ENCODE measurements at regions not wholly inside any gene's neighbourhood (a gene's known extent, or its start where the extent isn't known, plus 50 kb on each side); places are given as distances from the start of the nearest gene placed in this dataset.
"Not testable (repeated sequence)": the region's sequence is repeated elsewhere in the genome, so short reads cannot be mapped to it uniquely, and the experiment has no call there.

GRCh38 chr4:111296466-111296865 lies 673.6 kb upstream of the PITX2 start:
- Histone ChIP-seq H3K27ac (ENCODE audit: low read depth, low read length) (no peak overlapping the region), H3K27me3 (ENCODE audit: control insufficient read depth, insufficient read depth, low read length) (no peaks in the 10 kb centered on the region), H3K9me3 (ENCODE audit: control insufficient read depth, insufficient read depth, low read length) (no peaks in the 10 kb centered on the region), H3K9ac (ENCODE audit: low read depth, low read length) (no peak overlapping the region), H3K36me3 (ENCODE audit: control insufficient read depth, insufficient read depth, low read length) (no peaks in the 10 kb centered on the region), H3K4me3 (ENCODE audit: low read depth, low read length) (no peak overlapping the region), H3K4me1 (ENCODE audit: control insufficient read depth, insufficient read depth, low read length) (no peaks in the 10 kb centered on the region)

DNA sequence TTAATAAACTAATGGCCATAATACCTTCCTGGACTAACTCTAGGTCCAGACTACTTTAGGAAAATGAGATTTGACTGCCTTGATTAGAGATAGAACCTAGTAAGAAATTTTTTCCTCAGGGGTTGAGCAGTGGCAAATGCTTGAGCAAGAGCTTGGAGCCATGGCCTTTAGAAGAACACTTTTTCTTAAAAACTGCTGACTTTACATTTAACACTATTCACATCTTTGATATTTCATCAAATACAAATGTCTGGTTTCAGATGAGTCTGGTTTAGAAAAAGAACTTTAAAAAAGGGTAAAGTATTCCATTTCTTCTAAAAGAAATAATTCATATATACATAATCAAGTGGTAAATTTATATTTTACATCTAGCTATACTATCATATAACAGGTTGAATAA lies 680.9 kb upstream of the PITX2 start:
- no peaks in the 10 kb centered on the region for H3K9me3 ChIP-seq (ENCODE audit: control insufficient read depth, insufficient read depth, low read length)
- H3K4me3 ChIP-seq (ENCODE audit: low read depth, low read length) = no peak overlapping the region
- no peak overlapping the region for H3K27ac ChIP-seq (ENCODE audit: low read depth, low read length)
- no peaks in the 10 kb centered on the region for H3K36me3 ChIP-seq (ENCODE audit: control insufficient read depth, insufficient read depth, low read length)
- no peaks in the 10 kb centered on the region for H3K4me1 ChIP-seq (ENCODE audit: control insufficient read depth, insufficient read depth, low read length)
- no peaks in the 10 kb centered on the region for H3K27me3 ChIP-seq (ENCODE audit: control insufficient read depth, insufficient read depth, low read length)
- no peak overlapping the region for H3K9ac ChIP-seq (ENCODE audit: low read depth, low read length)

DNA sequence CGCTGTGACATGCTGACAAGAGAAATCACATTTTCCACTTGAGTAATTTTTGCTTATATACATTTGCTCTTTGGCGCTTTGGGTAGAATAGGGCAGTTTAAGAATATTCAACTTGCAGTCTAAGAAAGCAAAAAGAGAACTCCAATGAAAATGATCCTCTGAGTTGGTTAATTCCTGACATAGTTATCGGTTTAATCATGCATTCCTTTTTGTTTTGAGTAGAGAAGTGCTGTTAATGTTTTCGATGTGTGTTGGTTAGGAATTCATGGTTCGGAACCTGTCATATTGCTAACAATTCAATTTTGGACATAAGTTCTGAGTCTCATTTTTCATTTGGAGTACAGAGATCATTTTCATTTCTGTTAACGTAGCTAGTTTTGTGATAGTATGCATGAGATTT lies 700.6 kb upstream of the PITX2 start:
- H3K27ac ChIP-seq (ENCODE audit: low read depth, low read length) = no peak overlapping the region
- no peak overlapping the region for H3K4me3 ChIP-seq (ENCODE audit: low read depth, low read length)
- H3K27me3 ChIP-seq (ENCODE audit: control insufficient read depth, insufficient read depth, low read length) = no peaks in the 10 kb centered on the region
- no peaks in the 10 kb centered on the region for H3K4me1 ChIP-seq (ENCODE audit: control insufficient read depth, insufficient read depth, low read length)
- H3K36me3 ChIP-seq (ENCODE audit: control insufficient read depth, insufficient read depth, low read length) = no peaks in the 10 kb centered on the region
- H3K9me3 ChIP-seq (ENCODE audit: control insufficient read depth, insufficient read depth, low read length) = no peaks in the 10 kb centered on the region
- no peak overlapping the region for H3K9ac ChIP-seq (ENCODE audit: low read depth, low read length)

DNA sequence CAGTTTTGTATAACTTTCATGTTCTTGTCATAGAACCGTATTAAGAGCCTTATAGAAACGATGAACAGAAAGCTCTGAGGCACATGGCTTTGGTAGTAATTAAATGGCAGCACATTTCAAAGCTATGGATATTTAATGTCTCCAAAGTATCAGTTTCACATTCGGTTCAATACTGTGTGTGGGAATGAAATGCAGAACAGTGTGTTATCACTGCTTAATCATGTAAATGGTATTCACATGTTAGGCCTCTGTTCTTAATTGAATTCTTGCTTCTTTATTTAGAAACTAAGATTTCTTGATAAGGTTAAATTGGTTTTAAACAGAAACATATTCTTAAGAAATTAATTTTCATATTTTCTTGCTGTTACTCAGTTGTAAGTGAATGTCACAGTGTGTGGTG lies 701.0 kb upstream of the PITX2 start:
- Histone ChIP-seq H3K27me3 (ENCODE audit: control insufficient read depth, insufficient read depth, low read length) (no peaks in the 10 kb centered on the region), H3K9ac (ENCODE audit: low read depth, low read length) (no peak overlapping the region), H3K27ac (ENCODE audit: low read depth, low read length) (no peak overlapping the region), H3K4me3 (ENCODE audit: low read depth, low read length) (no peak overlapping the region), H3K36me3 (ENCODE audit: control insufficient read depth, insufficient read depth, low read length) (no peaks in the 10 kb centered on the region), H3K9me3 (ENCODE audit: control insufficient read depth, insufficient read depth, low read length) (no peaks in the 10 kb centered on the region), H3K4me1 (ENCODE audit: control insufficient read depth, insufficient read depth, low read length) (no peaks in the 10 kb centered on the region)

DNA sequence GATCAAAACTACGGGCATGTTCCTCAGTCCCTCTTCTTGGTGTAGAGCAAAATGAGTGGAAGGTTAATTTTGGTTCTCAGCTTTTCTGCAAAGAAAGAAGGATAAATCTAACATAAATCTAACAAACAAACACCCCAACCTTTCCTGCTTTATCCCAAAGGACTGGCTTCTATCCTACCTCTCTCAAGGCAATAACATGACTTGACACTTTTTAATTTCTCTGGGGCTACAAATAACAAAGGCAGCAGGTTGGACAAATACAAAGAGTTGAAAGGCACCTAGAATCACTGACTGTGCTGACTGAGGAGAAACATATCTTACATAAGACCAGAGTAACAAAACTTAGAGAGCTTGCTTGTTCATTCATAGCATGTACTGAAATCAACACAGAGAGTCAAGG lies 703.6 kb upstream of the PITX2 start:
- no peak overlapping the region for H3K9ac ChIP-seq (ENCODE audit: low read depth, low read length)
- no peaks in the 10 kb centered on the region for H3K9me3 ChIP-seq (ENCODE audit: control insufficient read depth, insufficient read depth, low read length)
- H3K27me3 ChIP-seq (ENCODE audit: control insufficient read depth, insufficient read depth, low read length) = no peaks in the 10 kb centered on the region
- no peak overlapping the region for H3K4me3 ChIP-seq (ENCODE audit: low read depth, low read length)
- H3K36me3 ChIP-seq (ENCODE audit: control insufficient read depth, insufficient read depth, low read length) = no peaks in the 10 kb centered on the region
- H3K4me1 ChIP-seq (ENCODE audit: control insufficient read depth, insufficient read depth, low read length) = no peaks in the 10 kb centered on the region
- no peak overlapping the region for H3K27ac ChIP-seq (ENCODE audit: low read depth, low read length)

DNA sequence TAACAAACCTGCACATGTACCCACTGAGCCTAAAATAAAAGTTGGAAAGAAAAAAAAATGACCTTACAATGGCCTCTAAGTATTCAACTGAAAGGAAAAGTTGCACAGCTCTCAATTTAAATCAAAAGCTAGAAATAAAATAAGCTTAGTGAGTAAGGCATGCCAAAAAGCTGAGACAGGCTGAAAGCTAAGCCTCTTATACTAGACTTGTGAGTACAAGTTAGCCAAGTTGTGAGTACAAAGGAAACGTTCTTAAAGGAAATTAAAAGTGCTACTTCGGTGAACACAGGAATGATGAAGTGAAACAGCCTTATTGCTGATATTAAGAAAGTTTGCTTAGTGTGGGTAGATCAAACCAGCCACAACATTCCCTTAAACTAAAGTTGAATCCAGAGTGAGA lies 707.9 kb upstream of the PITX2 start:
- Histone ChIP-seq H3K4me1 (ENCODE audit: control insufficient read depth, insufficient read depth, low read length) (no peaks in the 10 kb centered on the region), H3K9ac (ENCODE audit: low read depth, low read length) (no peak overlapping the region), H3K27ac (ENCODE audit: low read depth, low read length) (no peak overlapping the region), H3K36me3 (ENCODE audit: control insufficient read depth, insufficient read depth, low read length) (no peaks in the 10 kb centered on the region), H3K27me3 (ENCODE audit: control insufficient read depth, insufficient read depth, low read length) (no peaks in the 10 kb centered on the region), H3K9me3 (ENCODE audit: control insufficient read depth, insufficient read depth, low read length) (no peaks in the 10 kb centered on the region), H3K4me3 (ENCODE audit: low read depth, low read length) (no peak overlapping the region)

- no peaks in the 10 kb centered on the region for H3K36me3 ChIP-seq (ENCODE audit: control insufficient read depth, insufficient read depth, low read length)
- H3K9ac ChIP-seq (ENCODE audit: low read depth, low read length) = no peak overlapping the region
- H3K4me1 ChIP-seq (ENCODE audit: control insufficient read depth, insufficient read depth, low read length) = no peaks in the 10 kb centered on the region
- H3K27me3 ChIP-seq (ENCODE audit: control insufficient read depth, insufficient read depth, low read length) = no peaks in the 10 kb centered on the region
- no peak overlapping the region for H3K27ac ChIP-seq (ENCODE audit: low read depth, low read length)
- H3K9me3 ChIP-seq (ENCODE audit: control insufficient read depth, insufficient read depth, low read length) = no peaks in the 10 kb centered on the region
- no peak overlapping the region for H3K4me3 ChIP-seq (ENCODE audit: low read depth, low read length)
Measured at GRCh38 chr4:111334361-111334760, 711.5 kb upstream of the PITX2 start.

GRCh38 chr4:111337186-111337876 lies 714.5 kb upstream of the PITX2 start:
- H3K4me1 ChIP-seq (ENCODE audit: control insufficient read depth, insufficient read depth, low read length); H3K9me3 ChIP-seq (ENCODE audit: control insufficient read depth, insufficient read depth, low read length); H3K9ac ChIP-seq (ENCODE audit: low read depth, low read length); H3K27ac ChIP-seq (ENCODE audit: low read depth, low read length); H3K27me3 ChIP-seq (ENCODE audit: control insufficient read depth, insufficient read depth, low read length); H3K36me3 ChIP-seq (ENCODE audit: control insufficient read depth, insufficient read depth, low read length): not testable (repeated sequence)
- peak overlapping the region; percentile 30; the same call in 1 of the 2 replicates for H3K4me3 ChIP-seq (ENCODE audit: low read depth, low read length)

- no peaks in the 10 kb centered on the region for H3K27me3 ChIP-seq (ENCODE audit: control insufficient read depth, insufficient read depth, low read length)
- no peaks in the 10 kb centered on the region for H3K4me1 ChIP-seq (ENCODE audit: control insufficient read depth, insufficient read depth, low read length)
Measured at GRCh38 chr4:111359602-111360001, 736.7 kb upstream of the PITX2 start.

GRCh38 chr4:111360906-111361305 lies 738.0 kb upstream of the PITX2 start:
- Histone ChIP-seq H3K9me3 (ENCODE audit: control insufficient read depth, insufficient read depth, low read length) (no peaks in the 10 kb centered on the region), H3K36me3 (ENCODE audit: control insufficient read depth, insufficient read depth, low read length) (no peaks in the 10 kb centered on the region), H3K27ac (ENCODE audit: low read depth, low read length) (no peak overlapping the region)

More at GRCh38 chr4:111359602-111360001, 736.7 kb upstream of the PITX2 start:
- H3K4me3 ChIP-seq (ENCODE audit: low read depth, low read length) = no peak overlapping the region
- no peak overlapping the region for H3K9ac ChIP-seq (ENCODE audit: low read depth, low read length)
- no peaks in the 10 kb centered on the region for H3K9me3 ChIP-seq (ENCODE audit: control insufficient read depth, insufficient read depth, low read length)
- no peak overlapping the region for H3K27ac ChIP-seq (ENCODE audit: low read depth, low read length)
- H3K36me3 ChIP-seq (ENCODE audit: control insufficient read depth, insufficient read depth, low read length) = no peaks in the 10 kb centered on the region

GRCh38 chr4:111362941-111363361 lies 740.1 kb upstream of the PITX2 start:
- Histone ChIP-seq H3K27ac (ENCODE audit: low read depth, low read length) (no peak overlapping the region), H3K4me1 (ENCODE audit: control insufficient read depth, insufficient read depth, low read length) (no peaks in the 10 kb centered on the region), H3K36me3 (ENCODE audit: control insufficient read depth, insufficient read depth, low read length) (no peaks in the 10 kb centered on the region), H3K4me3 (ENCODE audit: low read depth, low read length) (no peak overlapping the region), H3K9ac (ENCODE audit: low read depth, low read length) (no peak overlapping the region), H3K9me3 (ENCODE audit: control insufficient read depth, insufficient read depth, low read length) (no peaks in the 10 kb centered on the region), H3K27me3 (ENCODE audit: control insufficient read depth, insufficient read depth, low read length) (no peaks in the 10 kb centered on the region)

More at GRCh38 chr4:111360906-111361305, 738.0 kb upstream of the PITX2 start:
- Histone ChIP-seq H3K4me3 (ENCODE audit: low read depth, low read length) (no peak overlapping the region), H3K4me1 (ENCODE audit: control insufficient read depth, insufficient read depth, low read length) (no peaks in the 10 kb centered on the region), H3K9ac (ENCODE audit: low read depth, low read length) (no peak overlapping the region), H3K27me3 (ENCODE audit: control insufficient read depth, insufficient read depth, low read length) (no peaks in the 10 kb centered on the region)

All from HUES48 (cell line).